Panc1 (cell line): ENCODE measurements at regions not wholly inside any gene's neighbourhood (a gene's known extent, or its start where the extent isn't known, plus 50 kb on each side); places are given as distances from the start of the nearest gene placed in this dataset.

Experiments
- ATAC-seq: fragments of 200-7000 bp; cut with Tn5 transposase; 2 replicates; pipeline ENCODE4 v1.9.1; 2020; ENCODE audit warnings: mild to moderate bottlenecking, moderate library complexity
- BruUV-seq: library from RNA; stranded (reverse); fragments of 400-500 nt; replicated peaks from 2 replicates; lab custom pipeline; 2021; lab: Mats Ljungman, UMichigan
- CTCF ChIA-PET: fragments of 300-600 bp; sonication (Branson Sonifier 250); formaldehyde crosslinking; loops from one replicate; lab custom pipeline; 2022; ENCODE audit warnings: antibody characterized with exemption; lab: Charles Lee
- POLR2A ChIA-PET: fragments of 300-600 bp; sonication (Branson Sonifier 250); formaldehyde crosslinking; loops from one replicate; lab custom pipeline; 2022; ENCODE audit warnings: antibody characterized with exemption; lab: Charles Lee
- DNase-seq: peaks from one replicate; pipeline ENCODE4 v3.0.0-alpha.2; 2010; ENCODE audit warnings: low read depth, low spot score
- H3K27ac ChIP-seq: 2 replicates; pipeline ENCODE4 v1.5.1; 2011; ENCODE audit warnings: mild to moderate bottlenecking, low read length, inconsistent platforms
- H3K27me3 ChIP-seq: fragments of 200-500 bp; sonication (Bioruptor generic); 2 replicates; pipeline ENCODE4 v1.6.0; 2014; ENCODE audit warnings: low read length, inconsistent platforms; ENCODE audit not compliant: control insufficient read depth, insufficient read depth
- H3K36me3 ChIP-seq: fragments of 200-500 bp; sonication (Bioruptor generic); 2 replicates; pipeline ENCODE4 v1.5.1; 2014; ENCODE audit warnings: inconsistent platforms, mild to moderate bottlenecking, low read length, moderate library complexity; ENCODE audit not compliant: control insufficient read depth, insufficient read depth
- H3K4me1 ChIP-seq: 2 replicates; pipeline ENCODE4 v1.5.1; 2011; ENCODE audit warnings: inconsistent platforms, mild to moderate bottlenecking, low read length, moderate library complexity; ENCODE audit not compliant: control insufficient read depth, insufficient read depth
- H3K4me3 ChIP-seq, 2 experiments: 2 replicates each; pipeline ENCODE4 v1.5.1; 2011 to 2012; ENCODE audit warnings: low read depth in 2 of 2, low read length in 2 of 2, mild to moderate bottlenecking in 2 of 2, inconsistent platforms in 1 of 2, moderate library complexity in 1 of 2
- H3K9me3 ChIP-seq: fragments of 200-500 bp; sonication (Bioruptor generic); 2 replicates; pipeline ENCODE4 v1.5.1; 2014; ENCODE audit warnings: low read depth, mild to moderate bottlenecking, inconsistent platforms, low read length, moderate library complexity; ENCODE audit not compliant: control insufficient read depth, insufficient read depth
- CTCF ChIP-seq: fragments of 450-650 bp; IDR thresholded peaks from 2 replicates; pipeline ENCODE4 v1.5.1; 2017; ENCODE audit warnings: mild to moderate bottlenecking
- POLR2AphosphoS5 ChIP-seq: IDR thresholded peaks from 2 replicates; pipeline ENCODE4 v1.6.1; 2012; ENCODE audit warnings: mild to moderate bottlenecking, low read depth, low read length, moderate library complexity
- REST ChIP-seq, 2 experiments: IDR thresholded peaks; 2 replicates each; pipeline ENCODE4 v1.6.1; 2011 to 2012; ENCODE audit warnings: low read depth in 2 of 2, control low read depth in 1 of 2, low read length in 1 of 2, mild to moderate bottlenecking in 1 of 2, moderate library complexity in 1 of 2; ENCODE audit not compliant: insufficient read depth in 1 of 2
- SIN3A ChIP-seq: IDR thresholded peaks from 2 replicates; pipeline ENCODE4 v1.6.1; 2012; ENCODE audit warnings: low read depth, mild to moderate bottlenecking, low read length, moderate library complexity, borderline replicate concordance; ENCODE audit not compliant: insufficient read depth
- TCF7L2 ChIP-seq: IDR thresholded peaks from 2 replicates; pipeline ENCODE4 v1.6.1; 2011; ENCODE audit warnings: mild to moderate bottlenecking, low read depth, low read length, inconsistent platforms
- in situ Hi-C: cut with HindIII; loops from 2 replicates; pipeline ENCODE4 v1.10.0; 2016; ENCODE audit warnings: low sequenced_read_pairs, low pct_unique_long_range_greater_than_20kb
- intact Hi-C: fragments of 100-400 bp; cut with micrococcal nuclease; formaldehyde crosslinking; loops from one replicate; pipeline ENCODE4 v1.10.0; 2022; ENCODE audit not compliant: unreplicated experiment

- intact Hi-C loops (no loop called here), in situ Hi-C loops (no loop called here)
- DNase-seq: no peak
- Histone ChIP-seq H3K9me3 (no peaks in the 10 kb centered on the region), H3K36me3 (no peaks in the 10 kb centered on the region), H3K4me1 (0 out of 2 replicates have a peak, but pooled peaks cover 2% of the 10 kb centered on the region), H3K27ac (no peak overlapping the region), H3K4me3 (peak overlapping the region; percentile 43 to 56), H3K27me3 (peaks cover 9% of the 10 kb centered on the region)
- no TSS peak for BruUV-seq
- ATAC-seq: peak; percentile 47
- no peak for TF ChIP-seq POLR2AphosphoS5
- no peak for TF ChIP-seq TCF7L2
- no peak for TF ChIP-seq SIN3A
- TF ChIP-seq REST (IDR thresholded peaks at IDR 0.05; ENCODE audit: insufficient read depth in 1 of 2, low read depth in 2 of 2, low read length in 1 of 2): no peak
- TF ChIP-seq CTCF: no peak
- CTCF ChIA-PET: interaction anchor here (0.6 to 0.7 kb wide), 2 partner anchors 38 to 164 kb away, joined by 3 to 6 read pairs; no protein-coding TSS in a partner anchor
- POLR2A ChIA-PET: no interaction called here
Measured at GRCh38 chr3:168249205-168249549, 153.5 kb upstream of the GOLIM4 start.

GRCh38 chr3:168248383-168249204 lies 152.9 kb upstream of the GOLIM4 start:
- POLR2A ChIA-PET: no interaction called here
- BruUV-seq: no TSS peak
- peak overlapping the region; percentile 43 to 56 for H3K4me3 ChIP-seq

More at GRCh38 chr3:168248383-168249204, 152.9 kb upstream of the GOLIM4 start:
- H3K27ac ChIP-seq: no peak overlapping the region
- CTCF ChIA-PET: no interaction called here
- in situ Hi-C loops: no loop called here
- no peaks in the 10 kb centered on the region for H3K9me3 ChIP-seq
- ATAC-seq (peak; percentile 71), DNase-seq (no peak)
- peaks cover 9% of the 10 kb centered on the region for H3K27me3 ChIP-seq
- H3K4me1 ChIP-seq: 0 out of 2 replicates have a peak, but pooled peaks cover 2% of the 10 kb centered on the region
- intact Hi-C loops: no loop called here
- no peaks in the 10 kb centered on the region for H3K36me3 ChIP-seq
- TF ChIP-seq REST (IDR thresholded peaks at IDR 0.05; ENCODE audit: insufficient read depth in 1 of 2, low read depth in 2 of 2, low read length in 1 of 2) (peak in 1 of 2 experiments; percentile 54; a peak in 1 of 4 replicates), POLR2AphosphoS5 (no peak), TCF7L2 (no peak), SIN3A (no peak), CTCF (no peak)
